Heart left ventricle (tissue), 16 donors: ENCODE measurements at regions not wholly inside any gene's neighbourhood (a gene's known extent, or its start where the extent isn't known, plus 50 kb on each side); places are given as distances from the start of the nearest gene placed in this dataset.

Source experiments
- ATAC-seq, 4 donors: fragments of 200-7000 bp; cut with Tn5 transposase; one replicate each; pipeline ENCODE4 v1.9.1; 2020 to 2022; ENCODE audit warnings: moderate library complexity in 4 of 4, mild to moderate bottlenecking in 3 of 4, moderate number of reproducible peaks in 1 of 4
- DNase-seq, 5 donors: peaks; one replicate each; pipeline ENCODE4 v3.0.0-alpha.2; 2020
- H3K27ac ChIP-seq, 12 donors: fragments of 200-600 bp; sonication (generic) in 4 of 12; one replicate each; pipeline versions ENCODE4 v1.5.0 to v1.8.0; 2016 to 2022; ENCODE audit warnings: mild to moderate bottlenecking in 2 of 12
- H3K27me3 ChIP-seq, 9 donors: fragments of 200-600 bp; sonication (generic) in 2 of 9; one replicate each; pipeline versions ENCODE4 v1.5.1 to v1.8.0; 2016 to 2022; ENCODE audit warnings: mild to moderate bottlenecking in 3 of 9
- H3K36me3 ChIP-seq, 9 donors: fragments of 200-600 bp; sonication (generic) in 2 of 9; one replicate each; pipeline versions ENCODE4 v1.5.0 to v1.8.0; 2018 to 2022; ENCODE audit warnings: mild to moderate bottlenecking in 2 of 9
- H3K4me1 ChIP-seq, 12 donors: fragments of 200-600 bp; sonication (generic) in 4 of 12; one replicate each; pipeline versions ENCODE4 v1.5.0 to v1.8.0; 2016 to 2022; ENCODE audit warnings: mild to moderate bottlenecking in 3 of 12
- H3K4me3 ChIP-seq, 12 donors: fragments of 200-600 bp; sonication (generic) in 4 of 12; one replicate each; pipeline versions ENCODE4 v1.5.0 to v1.8.0; 2017 to 2022; ENCODE audit warnings: mild to moderate bottlenecking in 9 of 12, moderate library complexity in 4 of 12
- H3K9me3 ChIP-seq, 12 donors: fragments of 200-600 bp; sonication (generic) in 4 of 12; one replicate each; pipeline versions ENCODE4 v1.5.0 to v1.8.0; 2016 to 2022; ENCODE audit warnings: mild to moderate bottlenecking in 1 of 12
- POLR2A ChIP-seq, 2 donors: fragments of 450-650 bp; IDR thresholded peaks; one replicate each; pipeline ENCODE4 v1.6.1; 2017; ENCODE audit warnings: antibody characterized with exemption in 2 of 2, mild to moderate bottlenecking in 2 of 2, moderate library complexity in 2 of 2
- WGBS, 4 donors: extraction: QIAGEN DNeasy Blood & Tissue Kit in 2 of 4; methylation state at CpG; one replicate each; pipeline versions ENCODE4 v1.1.5 to v1.1.7; 2013 to 2018; 5-methylcytosine and 5-hydroxymethylcytosine counted together
- intact Hi-C, 10 donors: fragments of 100-400 bp; cut with DNase I; formaldehyde crosslinking; loops; one replicate each; pipeline versions ENCODE4 v1.11.1 to v1.14.2; 2022
- TF ChIP-seq, protein P1 (sequence below), 12 donors: fragments of 200-600 bp; sonication (generic) in 4 of 12; IDR thresholded peaks; one replicate each; pipeline versions ENCODE4 v1.5.0 to v1.8.0; 2018 to 2022; ENCODE audit warnings: antibody characterized with exemption in 12 of 12, mild to moderate bottlenecking in 5 of 12
- donor health status: ischemic (EF 13 %, LVEDD 7.1; RV severe dilation, severe dysfunction).
- donor health status: healthy with polysubstance abuse.
- donor health status: DM: no; HTN: yes; CAD: no.
- donor health status: DM: no; HTN: no; CAD: no.
- donor health status: ischemic (EF 25% LVEDD 6.9; RV normal size, moderate dysfunction).
- donor health status: ischemic (EF 25% LVEDD 5.7; RV mildly dilated, moderate dysfunction).
- donor health status: healthy.
- donor health status: DM: yes; HTN: yes; CAD: no.
- donor health status: ischemic (EF 35%, LVEDD 5.7; RV mildly dilated, moderate dysfunction).
- donor health status: nonischemic (EF 11% LVEDD 7.7; RV severe dilation, severe dysfunction).
- donor health status: DM: yes; HTN: yes; CAD: no.
- donor health status: PGD.
- donor health status: ischemic (EF 29% LVEDD 5.4; RV normal size, mild dysfunction).
- donor health status: nonischemic (EF 23%, LVEDD 6.1; RV moderate dilation, normal function).

DNA sequence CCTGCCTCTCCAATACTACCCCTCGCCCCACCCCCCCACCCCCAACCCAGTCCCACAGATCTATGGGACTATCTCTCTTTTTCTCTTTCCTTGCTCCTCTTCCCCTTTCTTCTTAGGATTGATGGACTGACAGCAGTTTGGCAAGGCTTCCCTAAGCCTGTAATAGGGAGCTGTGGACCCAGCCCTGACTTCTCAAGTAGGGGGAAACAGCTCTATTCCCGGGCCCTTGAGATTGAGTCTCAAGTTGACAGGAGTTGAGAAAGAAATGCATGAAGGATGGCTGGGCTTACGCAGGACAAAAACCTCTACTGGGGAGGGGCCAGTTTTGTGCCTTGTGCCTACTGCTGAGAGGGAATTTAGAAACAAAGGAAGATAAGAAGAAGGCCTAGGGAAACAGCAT is 60.4 kb downstream of the SMUG1 start:
- 35 to 58% (median 53%) methylated on average over 3 of the region's 3 CpGs for WGBS, 4 donors
- DNase-seq (no peak), ATAC-seq (no peak)
- Histone ChIP-seq H3K4me1 (peaks cover 0 to 17% (median 5%) of the 10 kb centered on the region in 12 donors), H3K36me3 (no peaks in the 10 kb centered on the region), H3K9me3 (no peaks in the 10 kb centered on the region), H3K27me3 (peaks cover 19 to 86% (median 46%) of the 10 kb centered on the region in 9 donors), H3K27ac (no peak overlapping the region), H3K4me3 (no peak overlapping the region)
- TF ChIP-seq POLR2A (IDR thresholded peaks at IDR 0.05): no peak
- TF ChIP-seq, protein P1, sequence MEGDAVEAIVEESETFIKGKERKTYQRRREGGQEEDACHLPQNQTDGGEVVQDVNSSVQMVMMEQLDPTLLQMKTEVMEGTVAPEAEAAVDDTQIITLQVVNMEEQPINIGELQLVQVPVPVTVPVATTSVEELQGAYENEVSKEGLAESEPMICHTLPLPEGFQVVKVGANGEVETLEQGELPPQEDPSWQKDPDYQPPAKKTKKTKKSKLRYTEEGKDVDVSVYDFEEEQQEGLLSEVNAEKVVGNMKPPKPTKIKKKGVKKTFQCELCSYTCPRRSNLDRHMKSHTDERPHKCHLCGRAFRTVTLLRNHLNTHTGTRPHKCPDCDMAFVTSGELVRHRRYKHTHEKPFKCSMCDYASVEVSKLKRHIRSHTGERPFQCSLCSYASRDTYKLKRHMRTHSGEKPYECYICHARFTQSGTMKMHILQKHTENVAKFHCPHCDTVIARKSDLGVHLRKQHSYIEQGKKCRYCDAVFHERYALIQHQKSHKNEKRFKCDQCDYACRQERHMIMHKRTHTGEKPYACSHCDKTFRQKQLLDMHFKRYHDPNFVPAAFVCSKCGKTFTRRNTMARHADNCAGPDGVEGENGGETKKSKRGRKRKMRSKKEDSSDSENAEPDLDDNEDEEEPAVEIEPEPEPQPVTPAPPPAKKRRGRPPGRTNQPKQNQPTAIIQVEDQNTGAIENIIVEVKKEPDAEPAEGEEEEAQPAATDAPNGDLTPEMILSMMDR (IDR thresholded peaks at IDR 0.05): no peak
- intact Hi-C loops: no loop called here

DNA sequence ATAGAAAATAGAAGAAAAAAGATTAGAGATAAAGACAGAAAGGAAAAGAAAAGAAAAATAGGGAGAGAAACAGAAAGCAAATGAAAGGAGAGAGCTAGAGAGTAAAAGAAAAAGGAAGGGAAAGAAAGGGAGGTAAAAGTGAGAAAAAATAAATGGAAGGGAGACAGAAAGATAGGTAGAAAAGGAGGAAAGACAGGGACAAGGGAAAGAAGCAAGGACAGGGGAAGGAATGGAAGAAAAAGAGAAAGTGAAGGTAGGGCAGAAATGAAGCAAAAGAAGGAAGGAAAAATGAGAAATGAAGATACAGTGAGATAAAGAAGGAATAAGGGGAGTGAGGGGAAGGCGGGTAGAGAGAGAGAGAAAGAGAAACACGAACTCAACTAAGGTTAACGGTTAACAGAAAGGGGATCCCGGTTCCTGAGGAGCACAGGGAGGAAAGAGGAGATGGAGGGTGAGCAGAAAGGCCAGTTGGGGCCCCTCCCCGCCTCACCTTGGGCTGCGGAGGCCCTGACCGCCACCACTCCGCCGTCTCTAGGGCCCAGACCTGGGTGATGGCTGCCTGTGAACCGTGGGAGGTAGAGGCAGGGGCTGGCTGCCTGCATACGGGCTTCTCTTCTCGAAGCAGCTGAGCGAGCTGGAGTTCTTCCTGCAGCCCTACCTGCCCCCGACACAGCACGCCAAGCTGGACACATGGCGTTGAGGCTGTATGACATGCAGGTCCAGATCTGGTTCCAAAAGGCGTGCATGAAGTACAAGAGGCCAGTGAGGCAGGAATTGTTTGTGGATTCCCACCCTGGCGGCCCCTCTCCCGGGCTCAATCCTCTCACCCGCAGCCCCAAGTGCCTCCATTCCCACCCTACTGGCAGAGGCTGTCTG is 59.5 kb downstream of the SMUG1 start:
- H3K27me3 ChIP-seq: peaks cover 19 to 82% (median 38%) of the 10 kb centered on the region in 9 donors
- ATAC-seq (no peak), DNase-seq (no peak)
- 32 to 51% (median 37%) methylated on average over 13 to 20 of the region's 20 CpGs for WGBS, 4 donors
- H3K4me1 ChIP-seq: peaks cover 0 to 17% (median 5%) of the 10 kb centered on the region in 12 donors
- no peak overlapping the region for H3K4me3 ChIP-seq
- intact Hi-C loops: no loop called here
- no peak overlapping the region for H3K27ac ChIP-seq
- no peaks in the 10 kb centered on the region for H3K9me3 ChIP-seq
- TF ChIP-seq, protein P1 (IDR thresholded peaks at IDR 0.05): no peak
- no peak for TF ChIP-seq POLR2A (IDR thresholded peaks at IDR 0.05)
- no peaks in the 10 kb centered on the region for H3K36me3 ChIP-seq
